GM12801 (cell line): ENCODE measurements at regions not wholly inside any gene's neighbourhood (a gene's known extent, or its start where the extent isn't known, plus 50 kb on each side); places are given as distances from the start of the nearest gene placed in this dataset.

Experiments used
- TF ChIP-seq, protein P1 (sequence below): IDR thresholded peaks from one replicate; pipeline ENCODE4 v1.5.1; 2011; ENCODE audit warnings: control low read depth; ENCODE audit not compliant: insufficient read length; ENCODE audit errors: extremely low read depth

DNA sequence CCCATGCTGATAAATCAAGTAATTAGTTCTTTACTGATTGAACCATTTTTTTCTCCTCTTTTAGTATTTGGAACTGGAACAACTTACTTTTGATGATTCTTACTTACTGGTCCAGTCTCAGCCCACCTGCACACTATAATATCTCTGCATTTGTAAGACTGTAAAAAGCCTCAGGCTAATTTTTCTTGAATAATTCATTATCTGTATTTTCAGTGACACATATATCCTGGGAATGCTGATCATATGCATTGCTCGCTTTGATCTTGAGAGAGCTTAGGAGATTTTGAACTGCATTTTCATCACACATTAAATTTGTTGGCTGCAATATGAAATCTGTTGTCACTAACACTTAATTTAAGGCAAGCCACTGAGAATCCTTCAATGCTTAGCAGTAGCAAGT, 760.6 kb downstream of the EDEM1 start:
- TF ChIP-seq, protein P1, sequence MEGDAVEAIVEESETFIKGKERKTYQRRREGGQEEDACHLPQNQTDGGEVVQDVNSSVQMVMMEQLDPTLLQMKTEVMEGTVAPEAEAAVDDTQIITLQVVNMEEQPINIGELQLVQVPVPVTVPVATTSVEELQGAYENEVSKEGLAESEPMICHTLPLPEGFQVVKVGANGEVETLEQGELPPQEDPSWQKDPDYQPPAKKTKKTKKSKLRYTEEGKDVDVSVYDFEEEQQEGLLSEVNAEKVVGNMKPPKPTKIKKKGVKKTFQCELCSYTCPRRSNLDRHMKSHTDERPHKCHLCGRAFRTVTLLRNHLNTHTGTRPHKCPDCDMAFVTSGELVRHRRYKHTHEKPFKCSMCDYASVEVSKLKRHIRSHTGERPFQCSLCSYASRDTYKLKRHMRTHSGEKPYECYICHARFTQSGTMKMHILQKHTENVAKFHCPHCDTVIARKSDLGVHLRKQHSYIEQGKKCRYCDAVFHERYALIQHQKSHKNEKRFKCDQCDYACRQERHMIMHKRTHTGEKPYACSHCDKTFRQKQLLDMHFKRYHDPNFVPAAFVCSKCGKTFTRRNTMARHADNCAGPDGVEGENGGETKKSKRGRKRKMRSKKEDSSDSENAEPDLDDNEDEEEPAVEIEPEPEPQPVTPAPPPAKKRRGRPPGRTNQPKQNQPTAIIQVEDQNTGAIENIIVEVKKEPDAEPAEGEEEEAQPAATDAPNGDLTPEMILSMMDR = no peak

- TF ChIP-seq, protein P1 = no peak
These were observed 763.5 kb downstream of the EDEM1 start for GRCh38 chr3:5951026-5951425.

- TF ChIP-seq, protein P1 = no peak
These were observed 785.1 kb downstream of the EDEM1 start for GRCh38 chr3:5972586-5972985.

GRCh38 chr3:5974630-5975322, 787.3 kb downstream of the EDEM1 start:
- TF ChIP-seq, protein P1 = no peak

GRCh38 chr3:5977331-5977730, 789.8 kb downstream of the EDEM1 start:
- TF ChIP-seq, protein P1 = no peak

DNA sequence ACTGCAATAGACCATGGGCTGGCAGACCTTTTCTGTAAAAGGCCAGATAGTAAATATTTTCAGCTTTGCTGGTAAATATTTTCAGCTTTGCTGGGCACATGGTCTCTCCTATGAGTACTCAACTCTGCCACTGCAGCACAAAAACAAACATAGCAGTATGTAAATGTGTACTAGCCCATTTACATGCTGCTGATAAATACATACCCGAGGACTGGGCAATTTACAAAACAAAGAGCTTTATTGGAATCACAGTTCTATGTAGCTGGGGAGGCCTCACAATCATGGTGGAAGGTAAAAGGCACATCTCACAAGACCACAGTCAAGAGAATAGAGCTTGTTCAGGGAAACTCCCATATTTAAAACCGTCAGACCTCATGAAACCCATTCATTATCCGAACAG, 793.0 kb downstream of the EDEM1 start:
- TF ChIP-seq, protein P1 = no peak

- TF ChIP-seq, protein P1 = no peak
These were observed 807.1 kb downstream of the EDEM1 start for GRCh38 chr3:5994651-5995050.
